Large intestine (tissue), 3 donors: ENCODE measurements at regions not wholly inside any gene's neighbourhood (a gene's known extent, or its start where the extent isn't known, plus 50 kb on each side); places are given as distances from the start of the nearest gene placed in this dataset.
A peak's percentile ranks its signal among the peaks of the same experiment; 100 is the strongest.

Experiments used
- DNase-seq, 2 donors: peaks; one replicate each; pipeline versions ENCODE4 v3.0.0 to v3.0.0-alpha.2; 2013
- H3K27ac ChIP-seq: one replicate; pipeline ENCODE4 v1.5.1; 2013; ENCODE audit warnings: low read length
- H3K27me3 ChIP-seq: 2 replicates; pipeline ENCODE4 v1.6.1; 2013; ENCODE audit warnings: low read length; ENCODE audit not compliant: control insufficient read depth, insufficient read depth
- H3K36me3 ChIP-seq: 2 replicates; pipeline ENCODE4 v1.6.1; 2013; ENCODE audit warnings: low read length; ENCODE audit not compliant: control insufficient read depth, insufficient read depth
- H3K4me1 ChIP-seq: one replicate; pipeline ENCODE4 v1.6.1; 2013; ENCODE audit warnings: low read length; ENCODE audit not compliant: control insufficient read depth, insufficient read depth
- H3K4me3 ChIP-seq: one replicate; pipeline ENCODE4 v1.5.1; 2013; ENCODE audit warnings: low read length
- H3K9me3 ChIP-seq: one replicate; pipeline ENCODE4 v1.6.1; 2013; ENCODE audit warnings: mild to moderate bottlenecking, low read depth, low read length, moderate library complexity; ENCODE audit not compliant: control insufficient read depth
- WGBS: methylation state at CpG from one replicate; pipeline ENCODE4 v1.1.5; 2013; ENCODE audit warnings: low lambda C conversion rate; ENCODE audit not compliant: insufficient coverage; 5-methylcytosine and 5-hydroxymethylcytosine counted together

- WGBS: no CpG with 5 or more reads among the region's 15 CpGs
- Histone ChIP-seq H3K36me3 (no peaks in the 10 kb centered on the region), H3K9me3 (no peaks in the 10 kb centered on the region), H3K27me3 (no peaks in the 10 kb centered on the region), H3K4me1 (no peaks in the 10 kb centered on the region), H3K27ac (no peak overlapping the region), H3K4me3 (no peak overlapping the region)
- peak; percentile 65 to 72 for DNase-seq
Observed at GRCh38 chr1:55277377-55278130, 62.4 kb upstream of the USP24 start.

GRCh38 chr1:55276671-55277376 is 61.7 kb upstream of the USP24 start:
- H3K4me3 ChIP-seq: no peak overlapping the region
- H3K9me3 ChIP-seq: no peaks in the 10 kb centered on the region
- WGBS: 86% methylated on average over 1 of the region's 8 CpGs
- DNase-seq: no peak
- no peak overlapping the region for H3K27ac ChIP-seq
- no peaks in the 10 kb centered on the region for H3K27me3 ChIP-seq
- H3K36me3 ChIP-seq: no peaks in the 10 kb centered on the region
- no peaks in the 10 kb centered on the region for H3K4me1 ChIP-seq

- Histone ChIP-seq H3K27me3 (no peaks in the 10 kb centered on the region), H3K4me3 (no peak overlapping the region), H3K9me3 (no peaks in the 10 kb centered on the region), H3K4me1 (no peaks in the 10 kb centered on the region), H3K36me3 (no peaks in the 10 kb centered on the region), H3K27ac (no peak overlapping the region)
- no peak for DNase-seq
- WGBS: no CpG with 5 or more reads among the region's 1 CpG
Observed at GRCh38 chr1:55275941-55276341, 60.8 kb upstream of the USP24 start.

- no peak overlapping the region for H3K27ac ChIP-seq
- no peaks in the 10 kb centered on the region for H3K4me1 ChIP-seq
- WGBS: 0% methylated on average over 1 of the region's 12 CpGs
- no peaks in the 10 kb centered on the region for H3K9me3 ChIP-seq
- no peak for DNase-seq
- no peak overlapping the region for H3K4me3 ChIP-seq
- no peaks in the 10 kb centered on the region for H3K27me3 ChIP-seq
- no peaks in the 10 kb centered on the region for H3K36me3 ChIP-seq
Observed at GRCh38 chr1:55275151-55275748, 60.1 kb upstream of the USP24 start.

GRCh38 chr1:55272994-55273393 is 57.8 kb upstream of the USP24 start:
- H3K27me3 ChIP-seq: no peaks in the 10 kb centered on the region
- no peak overlapping the region for H3K4me3 ChIP-seq
- no peaks in the 10 kb centered on the region for H3K36me3 ChIP-seq
- no peaks in the 10 kb centered on the region for H3K4me1 ChIP-seq
- no peak overlapping the region for H3K27ac ChIP-seq
- DNase-seq: no peak
- no CpG with 5 or more reads among the region's 4 CpGs for WGBS
- no peaks in the 10 kb centered on the region for H3K9me3 ChIP-seq
